HepG2 (cell line): ENCODE measurements at regions not wholly inside any gene's neighbourhood (a gene's known extent, or its start where the extent isn't known, plus 50 kb on each side); places are given as distances from the start of the nearest gene placed in this dataset.
"Not testable (repeated sequence)": the region's sequence is repeated elsewhere in the genome, so short reads cannot be mapped to it uniquely, and the experiment has no call there.

ENCODE experiments used
- ATAC-seq: fragments of 200-7000 bp; cut with Tn5 transposase; 3 replicates; pipeline ENCODE4 v1.9.1; 2020; ENCODE audit warnings: mild to moderate bottlenecking, moderate library complexity
- BruUV-seq: library from RNA; stranded (reverse); fragments of 400-500 nt; replicated peaks from 2 replicates; lab custom pipeline; 2021; lab: Mats Ljungman, UMichigan
- CTCF ChIA-PET: fragments of 300-600 bp; formaldehyde crosslinking; extraction: SDS; loops from one replicate; lab custom pipeline; 2021; ENCODE audit warnings: low total read pairs, inconsistent platforms, low intra/inter-chr PET ratio; lab: Yijun Ruan, JAX
- POLR2A ChIA-PET: fragments of 350-600 bp; sonication (Branson Sonifier 250); formaldehyde crosslinking; loops from one replicate; lab custom pipeline; 2020; ENCODE audit warnings: antibody characterized with exemption, inconsistent platforms; lab: Yijun Ruan, JAX
- DNase-seq: peaks from one replicate; pipeline ENCODE4 v3.0.0-alpha.2; 2015; ENCODE audit warnings: low spot score
- FAIRE-seq: peaks from 3 replicates; lab custom pipeline; 2011; peaks lifted over from hg19 to GRCh38; lab: Jason Lieb, UNC
- H2AFZ ChIP-seq: one replicate; pipeline ENCODE4 v1.6.1; 2011; ENCODE audit warnings: low read length, inconsistent platforms
- H3K27ac ChIP-seq: fragments of 300-600 bp; 3 replicates; pipeline ENCODE4 v1.8.0; 2011; ENCODE audit warnings: mixed run types, mild to moderate bottlenecking, mixed read lengths, low read length, inconsistent platforms; ENCODE audit not compliant: insufficient read depth; ENCODE audit errors: extremely low read length
- H3K27me3 ChIP-seq, 2 experiments: fragments of 200-600 bp in 1 of 2; 2 replicates in 1 of 2; 3 replicates in 1 of 2; pipeline versions ENCODE4 v1.6.0 to v1.8.0; 2011; ENCODE audit warnings: low read length in 2 of 2, mild to moderate bottlenecking in 2 of 2, moderate library complexity in 2 of 2, inconsistent platforms in 1 of 2; ENCODE audit not compliant: insufficient read depth in 2 of 2, control insufficient read depth in 1 of 2
- H3K36me3 ChIP-seq, 2 experiments: fragments of 200-600 bp in 1 of 2; replicated peaks in 1 of 2; 2 replicates in 1 of 2; 3 replicates in 1 of 2; pipeline versions ENCODE4 v1.5.1 to v1.8.0; 2011; ENCODE audit warnings: low read length in 2 of 2, inconsistent platforms in 1 of 2; ENCODE audit not compliant: insufficient read depth in 2 of 2, control insufficient read depth in 1 of 2
- H3K4me1 ChIP-seq: 2 replicates; pipeline ENCODE4 v1.5.1; 2012; ENCODE audit warnings: low read length, inconsistent platforms; ENCODE audit not compliant: insufficient read depth
- H3K4me2 ChIP-seq: 2 replicates; pipeline ENCODE4 v1.6.0; 2011; ENCODE audit warnings: low read depth, low read length, inconsistent platforms
- H3K4me3 ChIP-seq, 3 experiments: fragments of 200-600 bp in 1 of 3; sonication (generic), shearing (Covaris generic) in 1 of 3; replicated peaks in 1 of 3; 2 replicates each; pipeline ENCODE4 v1.5.1; 2011 to 2016; ENCODE audit warnings: low read length in 3 of 3, inconsistent platforms in 2 of 3, low read depth in 2 of 3, mild to moderate bottlenecking in 2 of 3, control low read depth in 1 of 3, mixed read lengths in 1 of 3; ENCODE audit not compliant: insufficient read depth in 1 of 3
- H3K79me2 ChIP-seq: one replicate; pipeline ENCODE4 v1.6.1; 2011; ENCODE audit warnings: low read length, inconsistent platforms; ENCODE audit not compliant: insufficient read depth
- H3K9ac ChIP-seq: 2 replicates; pipeline ENCODE4 v1.6.0; 2011; ENCODE audit warnings: mild to moderate bottlenecking, low read depth, low read length, inconsistent platforms; ENCODE audit not compliant: insufficient read depth
- H3K9me3 ChIP-seq: 2 replicates; pipeline ENCODE4 v1.5.1; 2012; ENCODE audit warnings: mild to moderate bottlenecking, low read length
- H4K20me1 ChIP-seq: 2 replicates; pipeline ENCODE4 v1.6.0; 2011; ENCODE audit warnings: inconsistent platforms, mild to moderate bottlenecking, low read length, moderate library complexity; ENCODE audit not compliant: insufficient read depth
- WGBS: methylation state at CpG from one replicate; pipeline ENCODE4 v1.1.6; 2017; ENCODE audit warnings: low lambda C conversion rate; 5-methylcytosine and 5-hydroxymethylcytosine counted together
- in situ Hi-C: cut with HindIII; loops from 2 replicates; pipeline ENCODE4 v1.10.0; 2017; ENCODE audit warnings: low pct_unique_long_range_greater_than_20kb; ENCODE audit not compliant: extremely low pct_ligation_motif_present
- intact Hi-C: fragments of 100-400 bp; cut with micrococcal nuclease; formaldehyde crosslinking; loops from one replicate; pipeline ENCODE4 v1.10.0; 2022; ENCODE audit not compliant: unreplicated experiment
- TF ChIP-seq, protein P1 (sequence below): sonication (generic); formaldehyde crosslinking; IDR thresholded peaks from 2 replicates; pipeline ENCODE4 v1.8.0; 2022; ENCODE audit warnings: missing genetic modification reagents, mild to moderate bottlenecking, borderline replicate concordance
- TF ChIP-seq, protein P2 (sequence below): sonication (generic); formaldehyde crosslinking; IDR thresholded peaks from 2 replicates; pipeline ENCODE4 v1.4.0; 2020; ENCODE audit warnings: missing genetic modification reagents

DNA sequence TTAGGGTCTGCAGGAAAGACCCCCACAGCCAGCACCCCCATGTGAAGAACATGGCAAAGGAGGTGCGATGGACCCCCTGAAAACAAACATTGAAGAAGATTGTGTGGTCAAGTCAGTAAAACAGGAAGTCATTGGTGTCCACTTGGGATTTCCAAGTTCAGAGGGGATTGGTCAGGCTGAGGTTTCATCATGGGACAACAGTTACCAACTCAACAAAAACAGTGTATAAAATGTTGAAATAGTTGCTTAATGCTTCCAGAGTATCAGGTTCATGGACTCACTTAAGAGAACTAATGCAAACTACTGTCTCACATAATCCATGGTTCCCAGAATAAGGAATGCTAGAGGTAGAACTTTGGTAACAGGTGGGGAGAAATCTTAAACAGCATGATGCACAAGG is 115.8 kb downstream of the RBMY1A1 start:
- Histone ChIP-seq H2AFZ (no peak overlapping the region), H3K27ac (no peak overlapping the region), H4K20me1 (no peaks in the 10 kb centered on the region), H3K9ac (no peak overlapping the region), H3K4me2 (no peak overlapping the region), H3K36me3 (no peaks in the 10 kb centered on the region), H3K4me3 (no peak overlapping the region), H3K9me3 (peaks cover 9% of the 10 kb centered on the region; the same call in 1 of the 2 replicates), H3K27me3 (no peaks in the 10 kb centered on the region), H3K79me2 (no peaks in the 10 kb centered on the region), H3K4me1 (no peaks in the 10 kb centered on the region)
- no peak for ATAC-seq
- BruUV-seq = no TSS peak
- no peak for DNase-seq
- in situ Hi-C loops = no loop called here
- TF ChIP-seq, protein P1, sequence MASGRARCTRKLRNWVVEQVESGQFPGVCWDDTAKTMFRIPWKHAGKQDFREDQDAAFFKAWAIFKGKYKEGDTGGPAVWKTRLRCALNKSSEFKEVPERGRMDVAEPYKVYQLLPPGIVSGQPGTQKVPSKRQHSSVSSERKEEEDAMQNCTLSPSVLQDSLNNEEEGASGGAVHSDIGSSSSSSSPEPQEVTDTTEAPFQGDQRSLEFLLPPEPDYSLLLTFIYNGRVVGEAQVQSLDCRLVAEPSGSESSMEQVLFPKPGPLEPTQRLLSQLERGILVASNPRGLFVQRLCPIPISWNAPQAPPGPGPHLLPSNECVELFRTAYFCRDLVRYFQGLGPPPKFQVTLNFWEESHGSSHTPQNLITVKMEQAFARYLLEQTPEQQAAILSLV = no peak
- TF ChIP-seq, protein P2, sequence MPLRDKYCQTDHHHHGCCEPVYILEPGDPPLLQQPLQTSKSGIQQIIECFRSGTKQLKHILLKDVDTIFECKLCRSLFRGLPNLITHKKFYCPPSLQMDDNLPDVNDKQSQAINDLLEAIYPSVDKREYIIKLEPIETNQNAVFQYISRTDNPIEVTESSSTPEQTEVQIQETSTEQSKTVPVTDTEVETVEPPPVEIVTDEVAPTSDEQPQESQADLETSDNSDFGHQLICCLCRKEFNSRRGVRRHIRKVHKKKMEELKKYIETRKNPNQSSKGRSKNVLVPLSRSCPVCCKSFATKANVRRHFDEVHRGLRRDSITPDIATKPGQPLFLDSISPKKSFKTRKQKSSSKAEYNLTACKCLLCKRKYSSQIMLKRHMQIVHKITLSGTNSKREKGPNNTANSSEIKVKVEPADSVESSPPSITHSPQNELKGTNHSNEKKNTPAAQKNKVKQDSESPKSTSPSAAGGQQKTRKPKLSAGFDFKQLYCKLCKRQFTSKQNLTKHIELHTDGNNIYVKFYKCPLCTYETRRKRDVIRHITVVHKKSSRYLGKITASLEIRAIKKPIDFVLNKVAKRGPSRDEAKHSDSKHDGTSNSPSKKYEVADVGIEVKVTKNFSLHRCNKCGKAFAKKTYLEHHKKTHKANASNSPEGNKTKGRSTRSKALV (CRISPR knock-in tag) = no peak
- intact Hi-C loops = no loop called here
- WGBS = 0% methylated on average over 1 of the region's 1 CpG
- POLR2A ChIA-PET = no interaction called here
- CTCF ChIA-PET = no interaction called here
- no peak for FAIRE-seq

DNA sequence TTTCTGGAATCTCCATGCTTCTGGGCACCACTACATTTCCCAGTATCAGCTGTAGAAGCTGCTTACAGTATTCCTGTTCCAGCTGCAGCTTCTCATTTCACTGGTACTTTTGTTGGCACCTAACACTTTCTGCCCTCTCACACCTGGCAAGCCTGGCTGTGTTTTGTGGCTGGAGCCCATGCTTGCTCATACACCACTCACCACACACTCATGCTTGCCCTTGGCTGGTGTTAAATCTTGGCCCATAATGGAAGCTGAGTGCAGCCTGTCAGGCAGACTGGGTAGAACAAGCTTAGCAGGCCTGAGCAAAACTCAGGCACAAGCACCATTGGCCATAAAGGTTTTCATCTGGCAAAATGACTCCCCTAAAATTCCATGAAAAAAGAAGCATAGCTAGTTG is 124.4 kb downstream of the RBMY1A1 start:
- H3K9ac ChIP-seq, H3K27me3 ChIP-seq, H3K79me2 ChIP-seq, H3K4me3 ChIP-seq, H3K36me3 ChIP-seq, FAIRE-seq, CTCF ChIA-PET, H3K4me2 ChIP-seq, H4K20me1 ChIP-seq, H2AFZ ChIP-seq, H3K27ac ChIP-seq, H3K9me3 ChIP-seq, intact Hi-C loops, DNase-seq, BruUV-seq, H3K4me1 ChIP-seq, POLR2A ChIA-PET, in situ Hi-C loops, ATAC-seq: not testable (repeated sequence)

GRCh38 chrY:21679590-21679989 is 144.9 kb downstream of the RBMY1A1 start:
- H3K4me2 ChIP-seq, H3K27ac ChIP-seq, POLR2A ChIA-PET, H3K36me3 ChIP-seq, in situ Hi-C loops, H3K4me1 ChIP-seq, FAIRE-seq, H3K9me3 ChIP-seq, intact Hi-C loops, CTCF ChIA-PET, H4K20me1 ChIP-seq, BruUV-seq, H3K9ac ChIP-seq, DNase-seq, H3K4me3 ChIP-seq, ATAC-seq, H2AFZ ChIP-seq, H3K27me3 ChIP-seq, H3K79me2 ChIP-seq: not testable (repeated sequence)
- WGBS = 59% methylated on average over 2 of the region's 2 CpGs

GRCh38 chrY:21686369-21686768 is 151.7 kb downstream of the RBMY1A1 start:
- POLR2A ChIA-PET = not testable (repeated sequence)

More at GRCh38 chrY:21686369-21686768, 151.7 kb downstream of the RBMY1A1 start:
- H2AFZ ChIP-seq, in situ Hi-C loops, FAIRE-seq, H3K27me3 ChIP-seq, H3K4me2 ChIP-seq, H3K36me3 ChIP-seq, H3K27ac ChIP-seq, H3K4me3 ChIP-seq, H3K9me3 ChIP-seq, DNase-seq, H3K9ac ChIP-seq, H4K20me1 ChIP-seq, intact Hi-C loops, CTCF ChIA-PET, ATAC-seq, H3K79me2 ChIP-seq, BruUV-seq, H3K4me1 ChIP-seq: not testable (repeated sequence)
- no CpG with 5 or more reads among the region's 3 CpGs for WGBS
